ENCODE measurements at regions not wholly inside any gene's neighbourhood (a gene's known extent, or its start where the extent isn't known, plus 50 kb on each side); places are given as distances from the start of the nearest gene placed in this dataset.

- peak; percentile 97 for TF ChIP-seq CREM (IDR thresholded peaks at IDR 0.05)
- no peak for TF ChIP-seq CREM (CRISPR knock-in tag; IDR thresholded peaks at IDR 0.05)
- TF ChIP-seq ZNF367 (CRISPR knock-in tag; IDR thresholded peaks at IDR 0.05; ENCODE audit: borderline replicate concordance): no peak
- TF ChIP-seq SUZ12 (IDR thresholded peaks at IDR 0.05; ENCODE audit: low read depth, low read length): no peak
- no peak for TF ChIP-seq NCOA5 (CRISPR knock-in tag; IDR thresholded peaks at IDR 0.05)
- TF ChIP-seq, protein P1, sequence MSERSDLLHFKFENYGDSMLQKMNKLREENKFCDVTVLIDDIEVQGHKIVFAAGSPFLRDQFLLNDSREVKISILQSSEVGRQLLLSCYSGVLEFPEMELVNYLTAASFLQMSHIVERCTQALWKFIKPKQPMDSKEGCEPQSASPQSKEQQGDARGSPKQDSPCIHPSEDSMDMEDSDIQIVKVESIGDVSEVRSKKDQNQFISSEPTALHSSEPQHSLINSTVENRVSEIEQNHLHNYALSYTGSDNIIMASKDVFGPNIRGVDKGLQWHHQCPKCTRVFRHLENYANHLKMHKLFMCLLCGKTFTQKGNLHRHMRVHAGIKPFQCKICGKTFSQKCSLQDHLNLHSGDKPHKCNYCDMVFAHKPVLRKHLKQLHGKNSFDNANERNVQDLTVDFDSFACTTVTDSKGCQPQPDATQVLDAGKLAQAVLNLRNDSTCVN (CRISPR knock-in tag; IDR thresholded peaks at IDR 0.05; ENCODE audit: borderline replicate concordance): peak; percentile 70; the same call in 1 of the 2 replicates
- peak; percentile 99 for TF ChIP-seq GATAD2A (CRISPR knock-in tag; IDR thresholded peaks at IDR 0.05)
- TF ChIP-seq TGIF2 (CRISPR knock-in tag; IDR thresholded peaks at IDR 0.05): peak; percentile 76
- TF ChIP-seq, protein P2, sequence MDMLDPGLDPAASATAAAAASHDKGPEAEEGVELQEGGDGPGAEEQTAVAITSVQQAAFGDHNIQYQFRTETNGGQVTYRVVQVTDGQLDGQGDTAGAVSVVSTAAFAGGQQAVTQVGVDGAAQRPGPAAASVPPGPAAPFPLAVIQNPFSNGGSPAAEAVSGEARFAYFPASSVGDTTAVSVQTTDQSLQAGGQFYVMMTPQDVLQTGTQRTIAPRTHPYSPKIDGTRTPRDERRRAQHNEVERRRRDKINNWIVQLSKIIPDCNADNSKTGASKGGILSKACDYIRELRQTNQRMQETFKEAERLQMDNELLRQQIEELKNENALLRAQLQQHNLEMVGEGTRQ (IDR thresholded peaks at IDR 0.05; ENCODE audit: low read depth, low read length): no peak
- TF ChIP-seq, protein P2 (CRISPR knock-in tag; IDR thresholded peaks at IDR 0.05; ENCODE audit: borderline replicate concordance): no peak; the same call in 1 of the 2 replicates
- peak; percentile 61; the same call in 1 of the 2 replicates for TF ChIP-seq ZBTB21 (CRISPR knock-in tag; IDR thresholded peaks at IDR 0.05)
- peak; percentile 92 for TF ChIP-seq ZHX1 (CRISPR knock-in tag; IDR thresholded peaks at IDR 0.05; ENCODE audit: low read depth)
- TF ChIP-seq ATF1 (CRISPR knock-in tag; IDR thresholded peaks at IDR 0.05): peak; percentile 73
- no peak for TF ChIP-seq NFIC (IDR thresholded peaks at IDR 0.05; ENCODE audit: low read length)
- TF ChIP-seq AGO2 (optimal IDR thresholded peaks at IDR 0.05; ENCODE audit: low read depth, low read length): no peak
- peak; percentile 50 for TF ChIP-seq SMC3 (IDR thresholded peaks at IDR 0.05; ENCODE audit: low read length)
- TF ChIP-seq, protein P3, sequence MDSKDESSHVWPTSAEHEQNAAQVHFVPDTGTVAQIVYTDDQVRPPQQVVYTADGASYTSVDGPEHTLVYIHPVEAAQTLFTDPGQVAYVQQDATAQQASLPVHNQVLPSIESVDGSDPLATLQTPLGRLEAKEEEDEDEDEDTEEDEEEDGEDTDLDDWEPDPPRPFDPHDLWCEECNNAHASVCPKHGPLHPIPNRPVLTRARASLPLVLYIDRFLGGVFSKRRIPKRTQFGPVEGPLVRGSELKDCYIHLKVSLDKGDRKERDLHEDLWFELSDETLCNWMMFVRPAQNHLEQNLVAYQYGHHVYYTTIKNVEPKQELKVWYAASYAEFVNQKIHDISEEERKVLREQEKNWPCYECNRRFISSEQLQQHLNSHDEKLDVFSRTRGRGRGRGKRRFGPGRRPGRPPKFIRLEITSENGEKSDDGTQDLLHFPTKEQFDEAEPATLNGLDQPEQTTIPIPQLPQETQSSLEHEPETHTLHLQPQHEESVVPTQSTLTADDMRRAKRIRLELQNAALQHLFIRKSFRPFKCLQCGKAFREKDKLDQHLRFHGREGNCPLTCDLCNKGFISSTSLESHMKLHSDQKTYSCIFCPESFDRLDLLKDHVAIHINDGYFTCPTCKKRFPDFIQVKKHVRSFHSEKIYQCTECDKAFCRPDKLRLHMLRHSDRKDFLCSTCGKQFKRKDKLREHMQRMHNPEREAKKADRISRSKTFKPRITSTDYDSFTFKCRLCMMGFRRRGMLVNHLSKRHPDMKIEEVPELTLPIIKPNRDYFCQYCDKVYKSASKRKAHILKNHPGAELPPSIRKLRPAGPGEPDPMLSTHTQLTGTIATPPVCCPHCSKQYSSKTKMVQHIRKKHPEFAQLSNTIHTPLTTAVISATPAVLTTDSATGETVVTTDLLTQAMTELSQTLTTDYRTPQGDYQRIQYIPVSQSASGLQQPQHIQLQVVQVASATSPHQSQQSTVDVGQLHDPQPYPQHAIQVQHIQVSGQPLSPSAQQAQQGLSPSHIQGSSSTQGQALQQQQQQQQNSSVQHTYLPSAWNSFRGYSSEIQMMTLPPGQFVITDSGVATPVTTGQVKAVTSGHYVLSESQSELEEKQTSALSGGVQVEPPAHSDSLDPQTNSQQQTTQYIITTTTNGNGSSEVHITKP (CRISPR knock-in tag; IDR thresholded peaks at IDR 0.05; ENCODE audit: low read depth): peak; percentile 83
- TF ChIP-seq ZNF17 (CRISPR knock-in tag; IDR thresholded peaks at IDR 0.05): 0 out of 2 replicates have a peak, but pooled peaks have one; percentile 20
Measured at GRCh38 chr1:234975122-234975940, 153.3 kb downstream of the TOMM20 start (continued).
